SK-MEL-5 (cell line): ENCODE measurements at regions not wholly inside any gene's neighbourhood (a gene's known extent, or its start where the extent isn't known, plus 50 kb on each side); places are given as distances from the start of the nearest gene placed in this dataset.
"Not testable (repeated sequence)": the region's sequence is repeated elsewhere in the genome, so short reads cannot be mapped to it uniquely, and the experiment has no call there.

Experiments
- DNase-seq: peaks from one replicate; pipeline ENCODE4 v3.0.0-alpha.2; 2016; ENCODE audit warnings: low read depth, low spot score
- in situ Hi-C: cut with HindIII; loops from 2 replicates; pipeline ENCODE4 v1.10.0; 2016; ENCODE audit warnings: low sequenced_read_pairs, high pct_unique_total_duplicates, low pct_unique_long_range_greater_than_20kb

- in situ Hi-C loops = no loop called here
- no peak for DNase-seq
Observed at GRCh38 chr3:118199044-118199443, 835.6 kb downstream of the IGSF11 start.

- in situ Hi-C loops = no loop called here
- no peak for DNase-seq
Observed at GRCh38 chr3:118204052-118204656, 830.5 kb downstream of the IGSF11 start.

- in situ Hi-C loops = no loop called here
- DNase-seq = no peak
Observed at GRCh38 chr3:118207271-118207670, 827.4 kb downstream of the IGSF11 start.

- no peak for DNase-seq
- in situ Hi-C loops = no loop called here
Observed at GRCh38 chr3:118208642-118209041, 826.0 kb downstream of the IGSF11 start.

GRCh38 chr3:118213892-118214291, 820.8 kb downstream of the IGSF11 start:
- in situ Hi-C loops = no loop called here
- DNase-seq = no peak

GRCh38 chr3:118226206-118226605, 808.4 kb downstream of the IGSF11 start:
- DNase-seq = no peak
- in situ Hi-C loops = no loop called here

- in situ Hi-C loops = no loop called here
- DNase-seq = no peak
Observed at GRCh38 chr3:118227191-118227590, 807.5 kb downstream of the IGSF11 start.

- in situ Hi-C loops = no loop called here
- no peak for DNase-seq
Observed at GRCh38 chr3:118228151-118228550, 806.5 kb downstream of the IGSF11 start.

- DNase-seq = no peak
- in situ Hi-C loops = no loop called here
Observed at GRCh38 chr3:118229196-118229595, 805.5 kb downstream of the IGSF11 start.

- in situ Hi-C loops = no loop called here
- no peak for DNase-seq
Observed at GRCh38 chr3:118231578-118231977, 803.1 kb downstream of the IGSF11 start.

- in situ Hi-C loops = no loop called here
- no peak for DNase-seq
Observed at GRCh38 chr3:118239253-118239652, 795.4 kb downstream of the IGSF11 start.

GRCh38 chr3:118244761-118245160, 789.9 kb downstream of the IGSF11 start:
- peak; percentile 69 for DNase-seq
- in situ Hi-C loops = no loop called here

- in situ Hi-C loops = no loop called here
- DNase-seq = no peak
Observed at GRCh38 chr3:118245312-118245711, 789.3 kb downstream of the IGSF11 start.

- in situ Hi-C loops, DNase-seq: not testable (repeated sequence)
Observed at GRCh38 chr3:118258850-118259249, 775.8 kb downstream of the IGSF11 start.

GRCh38 chr3:118262800-118263402, 771.7 kb downstream of the IGSF11 start:
- DNase-seq = no peak
- in situ Hi-C loops = no loop called here

- in situ Hi-C loops = no loop called here
- DNase-seq = no peak
Observed at GRCh38 chr3:118267588-118267987, 767.1 kb downstream of the IGSF11 start.

GRCh38 chr3:118269537-118270125, 765.0 kb downstream of the IGSF11 start:
- DNase-seq = no peak
- in situ Hi-C loops = no loop called here

GRCh38 chr3:118272991-118273390, 761.7 kb downstream of the IGSF11 start:
- DNase-seq = no peak
- in situ Hi-C loops = no loop called here

GRCh38 chr3:118277814-118278213, 756.8 kb downstream of the IGSF11 start:
- DNase-seq = no peak
- in situ Hi-C loops = no loop called here
